IPS-15b (cell line): ENCODE measurements at regions not wholly inside any gene's neighbourhood (a gene's known extent, or its start where the extent isn't known, plus 50 kb on each side); places are given as distances from the start of the nearest gene placed in this dataset.

ENCODE experiments used
- H3K27me3 ChIP-seq: one replicate; pipeline ENCODE4 v1.6.1; 2013; ENCODE audit warnings: low read length; ENCODE audit not compliant: control insufficient read depth, insufficient read depth
- H3K36me3 ChIP-seq: one replicate; pipeline ENCODE4 v1.6.1; 2013; ENCODE audit warnings: low read length; ENCODE audit not compliant: control insufficient read depth, insufficient read depth
- H3K4me1 ChIP-seq: one replicate; pipeline ENCODE4 v1.6.1; 2013; ENCODE audit warnings: mild to moderate bottlenecking, low read length; ENCODE audit not compliant: control insufficient read depth, insufficient read depth
- H3K4me3 ChIP-seq: one replicate; pipeline ENCODE4 v1.5.1; 2013; ENCODE audit warnings: low read depth, low read length
- H3K9ac ChIP-seq: one replicate; pipeline ENCODE4 v1.6.1; 2013; ENCODE audit warnings: low read depth, mild to moderate bottlenecking, low read length
- H3K9me3 ChIP-seq: one replicate; pipeline ENCODE4 v1.6.1; 2013; ENCODE audit warnings: mild to moderate bottlenecking, low read length; ENCODE audit not compliant: control insufficient read depth, insufficient read depth

DNA sequence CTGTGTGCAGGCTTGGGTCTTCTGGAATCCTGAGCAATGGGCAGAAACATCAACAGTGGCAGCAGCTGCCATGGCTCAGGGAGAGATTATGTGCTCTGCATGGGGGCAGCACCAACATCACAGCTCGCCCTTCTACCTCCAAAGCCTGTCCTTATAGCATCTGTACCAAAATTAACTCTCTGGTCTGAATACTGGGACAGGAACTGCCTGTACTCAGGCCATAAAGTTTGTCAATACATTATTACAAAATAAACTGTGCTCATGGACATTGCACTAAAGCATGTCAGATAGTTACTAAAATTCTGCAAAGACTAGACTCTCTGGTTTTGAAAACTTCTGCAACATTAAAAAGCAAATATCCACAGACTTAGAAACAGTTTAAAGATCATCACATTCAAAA, 91.6 kb downstream of the ZC3H11B start:
- Histone ChIP-seq H3K9me3 (no peaks in the 10 kb centered on the region), H3K4me3 (no peak overlapping the region), H3K4me1 (no peaks in the 10 kb centered on the region), H3K36me3 (no peaks in the 10 kb centered on the region), H3K9ac (no peak overlapping the region), H3K27me3 (no peaks in the 10 kb centered on the region)

DNA sequence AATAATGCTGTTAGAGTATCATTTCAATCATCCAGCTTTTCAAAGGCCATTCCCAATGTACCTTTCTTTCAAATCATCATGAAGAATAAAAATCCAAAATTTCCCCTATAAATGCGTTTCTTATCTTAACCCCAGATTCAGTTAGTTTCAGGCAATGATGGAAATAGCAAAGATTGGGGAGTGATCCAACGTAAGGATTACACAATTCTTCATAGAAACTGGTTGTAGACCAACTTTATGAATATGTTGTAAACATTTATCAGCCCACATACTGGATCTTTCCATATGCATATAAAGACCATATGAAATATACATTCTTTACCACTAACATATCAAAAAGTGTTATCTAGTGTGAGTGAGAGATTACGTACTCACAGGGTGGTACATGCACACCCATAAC, 92.7 kb downstream of the ZC3H11B start:
- Histone ChIP-seq H3K4me3 (no peak overlapping the region), H3K9me3 (no peaks in the 10 kb centered on the region), H3K4me1 (no peaks in the 10 kb centered on the region), H3K9ac (no peak overlapping the region), H3K36me3 (no peaks in the 10 kb centered on the region), H3K27me3 (no peaks in the 10 kb centered on the region)

DNA sequence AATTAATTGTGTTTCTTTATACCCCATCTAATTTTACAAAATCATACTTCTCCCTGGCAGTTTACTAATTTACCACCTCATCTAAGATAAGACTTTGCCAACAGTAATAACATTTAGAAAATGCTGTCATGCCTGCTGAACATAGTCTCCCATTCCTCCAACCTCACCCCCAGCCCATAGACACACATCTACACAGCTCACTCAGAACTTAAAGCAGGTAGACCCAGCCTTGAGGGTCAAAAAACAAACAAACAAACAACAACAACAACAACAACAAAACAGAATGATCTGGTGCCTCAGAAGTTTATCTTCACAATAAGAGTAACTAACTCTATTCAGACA, 94.0 kb downstream of the ZC3H11B start:
- H3K9me3 ChIP-seq = no peaks in the 10 kb centered on the region
- H3K27me3 ChIP-seq = no peaks in the 10 kb centered on the region
- no peak overlapping the region for H3K9ac ChIP-seq
- H3K4me1 ChIP-seq = no peaks in the 10 kb centered on the region
- no peak overlapping the region for H3K4me3 ChIP-seq
- no peaks in the 10 kb centered on the region for H3K36me3 ChIP-seq

DNA sequence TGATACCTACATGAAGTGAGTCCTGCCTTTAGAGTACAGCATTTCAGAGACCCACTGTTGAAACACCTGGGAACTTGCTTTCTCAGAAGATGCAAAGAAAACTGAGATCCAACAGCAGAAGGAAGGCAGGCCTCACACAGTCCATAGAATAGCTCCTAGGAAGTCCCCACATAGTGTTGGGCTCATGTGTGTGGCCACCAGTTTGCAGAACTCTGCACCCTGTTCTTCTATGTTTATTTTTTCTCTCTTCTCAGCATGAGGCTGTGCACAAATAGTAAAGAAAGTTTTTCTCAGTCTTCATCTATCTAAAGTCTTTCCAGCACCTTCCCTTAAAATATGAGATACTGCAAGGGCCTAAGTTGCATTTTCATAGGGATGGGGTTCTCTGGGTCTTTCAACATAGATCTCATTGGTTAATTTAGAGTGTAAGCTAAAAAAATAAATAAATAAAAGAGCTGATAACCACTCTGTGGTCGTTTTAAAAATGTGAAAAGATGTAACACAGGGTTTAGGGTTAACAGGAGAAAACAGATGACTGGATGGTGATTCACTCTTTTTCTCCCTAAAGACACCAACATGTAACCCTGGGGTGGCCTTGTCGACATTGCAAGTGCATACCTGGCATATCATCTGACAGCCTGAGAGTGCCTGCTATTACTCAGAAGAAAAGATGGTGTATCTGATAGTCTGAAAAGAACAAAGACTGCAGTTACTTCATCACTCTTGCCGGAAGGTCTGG, 94.6 kb downstream of the ZC3H11B start:
- no peaks in the 10 kb centered on the region for H3K27me3 ChIP-seq
- no peaks in the 10 kb centered on the region for H3K4me1 ChIP-seq
- no peak overlapping the region for H3K4me3 ChIP-seq
- H3K9ac ChIP-seq = no peak overlapping the region
- no peaks in the 10 kb centered on the region for H3K9me3 ChIP-seq
- H3K36me3 ChIP-seq = no peaks in the 10 kb centered on the region

DNA sequence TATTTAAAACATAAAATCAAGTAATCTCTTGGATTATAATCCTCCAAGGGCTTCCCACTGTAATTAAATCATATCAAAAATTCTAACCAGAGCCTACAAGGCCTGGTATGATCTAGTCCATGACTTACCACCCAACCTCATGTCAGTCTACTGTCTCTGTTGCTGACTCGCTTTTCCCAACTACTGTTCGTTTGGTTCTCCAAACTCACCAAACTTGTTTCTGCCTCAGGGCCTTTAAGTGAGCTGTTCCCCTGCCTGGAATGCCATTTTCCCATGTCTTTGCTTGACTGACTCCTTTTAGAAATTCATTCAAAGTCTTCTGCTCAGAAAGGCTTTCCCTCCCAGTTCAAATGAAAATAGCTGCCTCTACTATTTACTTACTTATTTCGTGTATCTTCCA, 95.9 kb downstream of the ZC3H11B start:
- no peaks in the 10 kb centered on the region for H3K27me3 ChIP-seq
- no peak overlapping the region for H3K9ac ChIP-seq
- no peaks in the 10 kb centered on the region for H3K36me3 ChIP-seq
- no peak overlapping the region for H3K4me3 ChIP-seq
- no peaks in the 10 kb centered on the region for H3K9me3 ChIP-seq
- H3K4me1 ChIP-seq = no peaks in the 10 kb centered on the region

DNA sequence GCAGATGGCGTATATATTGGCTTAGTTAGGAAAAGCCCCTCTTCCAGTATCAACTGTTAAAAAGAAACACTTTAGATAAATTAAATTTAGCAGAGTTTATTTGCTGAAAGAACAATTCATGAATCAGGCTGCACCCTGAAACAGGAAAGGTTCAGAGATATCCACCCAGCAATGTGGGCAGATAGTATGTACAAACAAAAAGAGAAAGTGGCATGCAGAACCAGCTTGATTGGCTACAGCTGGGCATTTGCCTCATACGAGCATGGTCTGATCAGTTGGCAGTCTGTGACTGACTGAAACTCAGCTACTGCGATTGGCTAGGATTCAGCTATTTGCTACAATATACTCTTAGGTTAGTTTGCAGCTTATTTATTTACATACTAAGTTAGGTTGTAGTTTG, 98.2 kb downstream of the ZC3H11B start:
- Histone ChIP-seq H3K27me3 (no peaks in the 10 kb centered on the region), H3K9me3 (no peaks in the 10 kb centered on the region), H3K36me3 (no peaks in the 10 kb centered on the region)

DNA sequence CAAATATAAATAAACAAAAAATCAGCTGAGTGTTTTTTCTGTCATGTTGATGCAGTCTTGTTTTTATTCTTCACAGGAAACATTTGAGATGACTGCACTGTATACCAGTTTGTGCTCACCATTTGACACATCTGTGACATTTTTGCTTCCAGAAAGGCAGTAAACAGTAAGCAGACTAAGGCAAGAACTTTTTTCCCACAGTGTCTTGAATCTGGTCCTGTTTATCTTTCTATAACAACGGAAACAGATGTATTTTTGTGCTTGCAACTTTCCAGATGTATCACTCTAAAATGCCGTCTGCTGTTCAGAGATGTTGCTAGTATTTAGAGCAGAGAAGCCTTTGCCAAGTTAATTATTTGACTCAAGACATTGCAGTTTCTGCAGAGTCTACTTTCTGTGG, 105.5 kb downstream of the ZC3H11B start:
- H3K4me3 ChIP-seq = no peak overlapping the region
- H3K36me3 ChIP-seq = no peaks in the 10 kb centered on the region

More for the DNA sequence above, 98.2 kb downstream of the ZC3H11B start:
- H3K9ac ChIP-seq = no peak overlapping the region
- H3K4me3 ChIP-seq = no peak overlapping the region
- H3K4me1 ChIP-seq = no peaks in the 10 kb centered on the region

DNA sequence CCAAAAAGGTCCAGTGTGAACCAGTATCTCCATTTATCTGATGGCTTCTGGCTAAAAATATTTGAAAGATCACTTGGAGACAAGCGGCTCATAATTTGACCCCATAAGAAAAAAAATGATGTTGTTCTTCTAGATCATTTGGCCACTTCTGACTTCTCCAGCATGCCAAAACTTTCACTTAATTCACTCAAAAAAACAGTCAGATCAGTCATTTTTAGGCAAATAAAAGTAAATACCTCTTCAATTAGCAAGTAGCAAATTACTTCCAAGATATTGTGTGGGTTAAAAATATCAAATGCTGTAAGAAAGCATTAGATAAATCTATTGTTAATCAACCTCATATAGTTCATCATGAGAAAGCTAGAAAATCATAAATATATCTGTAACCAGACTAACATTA, 106.0 kb downstream of the ZC3H11B start:
- Histone ChIP-seq H3K36me3 (no peaks in the 10 kb centered on the region), H3K9me3 (no peaks in the 10 kb centered on the region), H3K4me3 (no peak overlapping the region), H3K9ac (no peak overlapping the region), H3K4me1 (no peaks in the 10 kb centered on the region), H3K27me3 (no peaks in the 10 kb centered on the region)

More for the DNA sequence above, 105.5 kb downstream of the ZC3H11B start:
- Histone ChIP-seq H3K4me1 (no peaks in the 10 kb centered on the region), H3K9ac (no peak overlapping the region), H3K9me3 (no peaks in the 10 kb centered on the region), H3K27me3 (no peaks in the 10 kb centered on the region)

DNA sequence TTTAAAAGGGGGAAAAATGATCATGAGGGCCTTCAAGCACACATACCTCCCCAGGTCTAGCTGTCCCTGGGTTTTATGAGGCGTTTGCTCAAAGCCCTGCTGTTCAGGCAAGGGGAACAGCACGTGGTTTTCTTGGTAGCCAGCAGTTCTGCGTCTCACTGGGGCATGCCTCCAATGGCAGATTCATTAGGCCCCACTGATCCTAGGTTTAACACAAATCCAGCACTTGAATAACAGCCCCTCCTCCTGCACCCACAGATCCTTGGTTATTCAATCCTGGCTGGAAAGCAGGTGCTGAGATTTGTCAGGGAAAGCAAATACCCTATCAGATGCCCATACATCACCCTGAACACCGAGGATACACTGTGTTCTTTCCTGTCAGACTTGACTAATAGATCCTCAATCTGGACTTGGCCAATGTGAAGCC, 106.4 kb downstream of the ZC3H11B start:
- no peak overlapping the region for H3K9ac ChIP-seq
- no peaks in the 10 kb centered on the region for H3K36me3 ChIP-seq
- H3K4me1 ChIP-seq = no peaks in the 10 kb centered on the region
- H3K9me3 ChIP-seq = no peaks in the 10 kb centered on the region
- no peak overlapping the region for H3K4me3 ChIP-seq
- H3K27me3 ChIP-seq = no peaks in the 10 kb centered on the region

DNA sequence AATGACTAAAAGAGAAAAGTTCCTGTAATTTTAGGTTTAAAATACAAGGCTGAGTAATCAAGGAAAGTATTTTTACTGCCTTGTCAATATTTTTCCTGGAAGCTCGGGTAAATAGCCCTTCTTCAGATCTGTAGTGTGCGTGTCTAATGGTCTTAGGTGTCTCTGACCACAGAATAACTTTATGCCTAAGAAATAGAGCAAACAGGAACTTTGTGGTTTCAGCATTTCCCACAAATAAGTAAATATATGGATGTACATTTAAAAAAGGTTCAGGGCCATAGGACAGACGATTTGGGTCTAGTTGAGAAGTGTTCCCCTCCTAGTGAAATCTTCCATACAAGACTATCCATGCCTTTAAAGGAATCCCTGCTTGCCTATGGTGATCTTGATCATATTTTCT, 107.0 kb downstream of the ZC3H11B start:
- H3K9ac ChIP-seq = no peak overlapping the region
- no peaks in the 10 kb centered on the region for H3K27me3 ChIP-seq
- H3K9me3 ChIP-seq = no peaks in the 10 kb centered on the region
- no peaks in the 10 kb centered on the region for H3K4me1 ChIP-seq
- no peaks in the 10 kb centered on the region for H3K36me3 ChIP-seq
- H3K4me3 ChIP-seq = no peak overlapping the region

DNA sequence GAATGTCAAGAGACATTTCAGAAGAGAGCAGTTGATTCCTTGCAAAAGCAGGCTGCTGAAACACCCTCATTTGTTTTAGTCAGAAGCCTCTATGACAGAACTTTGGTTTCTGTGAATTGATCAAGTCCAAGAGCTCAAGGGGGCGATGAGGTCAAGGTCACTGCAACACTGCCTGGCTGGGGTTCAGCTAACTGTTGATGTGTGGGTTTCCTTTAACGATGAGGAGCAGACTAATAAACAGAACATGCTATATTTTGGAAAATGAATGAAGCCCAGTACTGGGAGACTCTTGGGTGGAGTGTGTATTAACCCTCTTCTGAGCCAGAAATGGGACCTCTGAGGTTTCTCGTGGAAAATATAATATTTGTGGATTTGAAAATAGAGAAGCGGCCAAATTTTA, 109.3 kb downstream of the ZC3H11B start:
- H3K27me3 ChIP-seq = no peaks in the 10 kb centered on the region
- no peaks in the 10 kb centered on the region for H3K9me3 ChIP-seq
- H3K4me3 ChIP-seq = no peak overlapping the region
- no peaks in the 10 kb centered on the region for H3K36me3 ChIP-seq
- no peaks in the 10 kb centered on the region for H3K4me1 ChIP-seq
- H3K9ac ChIP-seq = no peak overlapping the region

DNA sequence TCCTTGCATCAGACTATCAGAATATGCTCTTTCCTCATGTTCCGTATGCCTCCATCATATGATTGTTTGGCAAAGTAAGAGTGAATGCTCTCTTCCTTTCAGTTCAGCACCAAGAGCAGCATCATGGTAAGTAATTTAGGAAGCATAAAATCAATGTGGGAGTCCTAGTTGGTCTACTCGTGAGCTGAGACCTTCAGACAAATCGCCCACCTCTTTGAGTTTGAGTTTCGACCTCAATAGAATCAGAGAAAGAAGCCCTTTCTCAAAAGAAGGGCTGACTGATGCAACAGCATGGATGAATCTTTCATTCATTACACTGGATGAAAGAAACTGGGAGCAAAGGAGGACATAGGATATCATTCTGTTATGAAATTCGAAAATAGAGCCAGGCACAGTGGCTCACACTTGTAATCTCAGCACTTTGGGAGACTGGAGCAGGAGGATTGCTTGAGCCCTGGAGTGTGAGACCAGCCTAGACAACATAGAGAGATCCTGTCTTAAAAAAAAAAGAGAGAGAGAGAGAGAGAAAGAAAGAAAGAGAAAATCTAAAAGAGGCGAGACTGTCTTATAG, 112.5 kb downstream of the ZC3H11B start:
- no peaks in the 10 kb centered on the region for H3K4me1 ChIP-seq
- no peaks in the 10 kb centered on the region for H3K9me3 ChIP-seq
- no peaks in the 10 kb centered on the region for H3K27me3 ChIP-seq
- H3K36me3 ChIP-seq = no peaks in the 10 kb centered on the region
- no peak overlapping the region for H3K4me3 ChIP-seq
- H3K9ac ChIP-seq = no peak overlapping the region
